Fibroblast of pulmonary artery (primary cell): ENCODE measurements at regions not wholly inside any gene's neighbourhood (a gene's known extent, or its start where the extent isn't known, plus 50 kb on each side); places are given as distances from the start of the nearest gene placed in this dataset.

Experiments used
- DNase-seq: peaks from one replicate; pipeline ENCODE4 v3.0.0-alpha.2; 2010; ENCODE audit warnings: low read depth
- H3K4me3 ChIP-seq: replicated peaks from 2 replicates; pipeline ENCODE4 v1.5.1; 2011; ENCODE audit warnings: low read depth, mild to moderate bottlenecking, control low read depth, low read length, moderate library complexity
- CTCF ChIP-seq: IDR thresholded peaks from 2 replicates; pipeline ENCODE4 v1.5.1; 2011; ENCODE audit warnings: mild to moderate bottlenecking, control low read depth, low read length, inconsistent platforms; ENCODE audit errors: missing control alignments

- TF ChIP-seq CTCF, result no peak
- no peak overlapping the region for H3K4me3 ChIP-seq
- DNase-seq, result no peak
Measured at GRCh38 chr10:130928306-130928705, 383.2 kb downstream of the TCERG1L start.

GRCh38 chr10:130929422-130930325 lies 381.8 kb downstream of the TCERG1L start:
- TF ChIP-seq CTCF, result no peak
- H3K4me3 ChIP-seq, result no peak overlapping the region
- no peak for DNase-seq

GRCh38 chr10:130930821-130931220 lies 380.7 kb downstream of the TCERG1L start:
- DNase-seq, result no peak
- no peak overlapping the region for H3K4me3 ChIP-seq
- no peak for TF ChIP-seq CTCF

- no peak for TF ChIP-seq CTCF
- no peak overlapping the region for H3K4me3 ChIP-seq
- DNase-seq, result no peak
Measured at GRCh38 chr10:130931256-130931655, 380.3 kb downstream of the TCERG1L start.

GRCh38 chr10:130932326-130933007 lies 379.1 kb downstream of the TCERG1L start:
- no peak overlapping the region for H3K4me3 ChIP-seq
- no peak for TF ChIP-seq CTCF
- DNase-seq, result no peak

- DNase-seq, result no peak
- no peak overlapping the region for H3K4me3 ChIP-seq
- no peak for TF ChIP-seq CTCF
Measured at GRCh38 chr10:130933008-130933390, 378.5 kb downstream of the TCERG1L start.
